ENCODE measurements at regions not wholly inside any gene's neighbourhood (a gene's known extent, or its start where the extent isn't known, plus 50 kb on each side); places are given as distances from the start of the nearest gene placed in this dataset.

- DNase-seq = no peak
Measured at GRCh38 chr4:19693936-19694570, 557.7 kb upstream of the SLIT2 start.

DNA sequence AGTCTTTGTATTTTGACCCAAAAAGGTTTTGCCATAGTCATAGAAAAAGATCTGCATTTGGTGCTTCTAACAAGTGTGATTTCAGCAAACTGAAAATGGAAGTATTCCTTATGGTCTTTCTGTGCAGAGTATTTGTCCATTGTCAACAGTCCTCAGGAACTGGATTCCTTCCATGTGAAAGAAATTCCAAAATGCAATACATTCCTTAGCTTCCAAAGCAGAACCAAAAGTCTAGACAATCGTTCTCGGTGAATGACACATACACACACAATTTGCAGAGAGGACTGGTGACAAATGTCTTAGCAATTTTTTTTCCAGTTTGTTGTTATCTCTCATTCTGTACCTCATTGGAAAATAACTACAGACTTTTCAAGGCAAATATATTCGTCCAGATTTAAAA is 562.2 kb upstream of the SLIT2 start:
- DNase-seq = no peak

- no peak for DNase-seq
Measured at GRCh38 chr4:19686456-19686855, 565.2 kb upstream of the SLIT2 start.

DNA sequence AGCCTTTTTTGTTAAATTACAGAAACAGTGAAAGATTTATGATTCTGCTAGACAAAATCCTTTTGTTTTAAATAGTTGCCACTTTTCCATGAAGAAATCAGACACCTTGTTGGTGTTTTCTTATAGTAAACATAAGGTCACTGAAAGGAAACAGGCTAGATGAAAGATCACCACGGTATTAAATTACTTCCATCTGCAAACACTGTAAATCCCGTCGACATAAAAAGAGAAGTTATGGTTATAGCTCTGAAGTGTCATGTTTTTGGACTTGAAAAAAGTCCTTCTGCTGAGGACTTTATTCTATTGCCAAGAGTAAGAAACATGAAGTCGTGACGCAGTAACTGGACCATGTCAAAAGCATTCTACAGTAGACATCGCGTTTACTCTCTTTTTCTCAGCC is 567.6 kb upstream of the SLIT2 start:
- DNase-seq = no peak

DNA sequence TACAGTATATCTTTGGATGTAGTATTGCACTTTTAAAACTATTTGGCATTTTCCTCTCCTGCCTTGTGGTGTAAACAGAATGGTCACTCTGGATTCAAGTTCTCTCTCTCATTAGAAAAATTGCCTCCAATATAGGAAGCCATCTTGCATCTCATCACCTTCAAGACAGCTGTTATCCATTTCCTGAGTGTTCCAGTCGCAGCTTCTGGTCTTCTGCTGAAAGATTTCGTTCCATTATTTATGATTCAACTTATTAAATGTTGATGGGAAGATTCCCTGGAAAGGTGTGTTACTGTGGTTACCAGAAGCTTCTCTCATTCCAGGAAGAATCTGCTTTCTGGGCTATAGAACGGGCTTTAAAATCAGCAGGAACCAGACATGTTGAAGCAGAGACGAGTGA is 568.3 kb upstream of the SLIT2 start:
- DNase-seq = no peak

- no peak for DNase-seq
Measured at GRCh38 chr4:19677211-19677610, 574.5 kb upstream of the SLIT2 start.

DNA sequence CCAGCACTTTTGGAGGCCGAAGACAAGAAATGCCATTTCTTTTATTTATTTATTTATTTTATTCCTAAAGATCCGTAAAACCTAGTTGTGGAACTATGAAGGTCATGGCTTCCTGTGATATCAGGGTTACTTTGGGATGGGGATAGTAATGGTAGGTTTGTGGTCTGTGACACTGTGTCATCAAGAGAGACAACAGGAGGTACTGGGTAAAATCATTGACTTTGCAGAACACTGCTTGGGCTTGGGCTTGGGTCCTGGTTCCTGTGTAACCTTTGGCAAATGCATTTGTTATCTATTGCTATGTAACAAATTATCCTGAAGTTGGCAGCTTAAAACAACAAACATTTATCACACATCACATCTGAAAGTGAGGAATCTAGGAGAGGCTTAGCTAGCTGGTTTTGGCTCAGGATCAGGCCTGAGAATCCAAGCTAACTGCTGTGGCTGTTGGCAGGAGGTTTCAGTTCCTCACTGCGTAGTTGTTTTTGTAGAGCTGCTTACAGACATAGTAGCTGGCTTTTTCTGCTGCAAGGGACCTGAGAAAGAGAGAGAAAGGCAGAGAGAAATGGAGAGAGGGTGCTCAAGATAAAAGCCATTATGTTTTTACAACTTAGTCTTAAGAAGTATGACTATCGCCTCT is 576.4 kb upstream of the SLIT2 start:
- DNase-seq = no peak

DNA sequence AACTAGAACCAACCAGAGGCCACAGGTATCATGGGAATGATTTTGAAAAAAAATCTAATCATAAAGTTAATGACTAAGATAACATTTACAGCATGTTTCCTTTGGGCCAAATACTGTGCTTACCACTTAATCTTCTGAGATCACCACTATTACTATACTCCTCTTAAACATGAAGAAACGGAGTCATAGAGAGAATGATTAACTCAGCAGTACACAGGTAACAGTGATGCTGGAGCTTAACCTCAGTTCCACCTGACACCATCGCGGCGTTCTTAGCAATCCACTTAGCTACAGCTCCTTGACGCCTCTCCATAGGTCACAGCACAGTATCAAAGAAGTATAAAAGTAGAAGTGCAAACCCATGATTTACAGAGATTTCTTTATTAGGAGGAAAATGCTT is 592.6 kb upstream of the SLIT2 start:
- no peak for DNase-seq

DNA sequence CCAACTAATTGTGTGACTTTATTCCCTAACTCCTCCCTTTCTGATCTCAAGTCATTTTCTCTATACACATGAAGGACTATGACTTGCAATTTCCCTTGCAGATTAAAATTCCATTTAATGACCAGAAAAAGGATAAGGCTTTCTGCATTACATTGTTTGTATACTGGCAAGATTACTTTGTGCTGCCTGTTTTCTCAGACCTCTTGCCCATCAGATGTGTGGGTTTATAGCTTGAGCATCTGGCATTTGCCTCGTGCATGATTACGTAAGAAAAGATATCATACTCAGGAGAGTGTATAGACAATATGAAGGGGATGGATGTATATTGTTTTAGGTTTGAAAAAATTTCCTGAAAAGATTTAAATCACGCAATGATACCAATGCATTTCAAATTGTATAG is 593.8 kb upstream of the SLIT2 start:
- DNase-seq = no peak

DNA sequence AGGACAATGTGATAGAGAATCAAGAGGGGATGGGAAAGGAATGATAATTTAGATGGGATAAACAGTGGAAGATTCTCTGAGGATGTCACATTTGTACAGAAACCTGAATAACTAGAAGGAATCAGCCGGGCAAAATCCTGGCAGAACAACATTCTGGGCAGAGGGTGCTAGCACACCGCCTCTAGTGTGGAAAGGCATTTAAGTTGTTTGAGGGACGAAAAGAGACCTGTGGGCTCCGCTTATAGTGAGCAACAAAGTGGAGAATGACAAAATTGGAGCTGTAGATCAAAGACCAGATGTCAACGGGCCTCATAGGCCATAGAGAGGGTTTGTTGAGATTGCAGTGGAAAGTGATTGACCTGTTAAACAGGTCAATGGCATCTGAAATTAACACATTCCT is 596.0 kb upstream of the SLIT2 start:
- no peak for DNase-seq

- DNase-seq = no peak
Measured at GRCh38 chr4:19650903-19651864, 600.5 kb upstream of the SLIT2 start.

- no peak for DNase-seq
Measured at GRCh38 chr4:19645589-19645988, 606.1 kb upstream of the SLIT2 start.

DNA sequence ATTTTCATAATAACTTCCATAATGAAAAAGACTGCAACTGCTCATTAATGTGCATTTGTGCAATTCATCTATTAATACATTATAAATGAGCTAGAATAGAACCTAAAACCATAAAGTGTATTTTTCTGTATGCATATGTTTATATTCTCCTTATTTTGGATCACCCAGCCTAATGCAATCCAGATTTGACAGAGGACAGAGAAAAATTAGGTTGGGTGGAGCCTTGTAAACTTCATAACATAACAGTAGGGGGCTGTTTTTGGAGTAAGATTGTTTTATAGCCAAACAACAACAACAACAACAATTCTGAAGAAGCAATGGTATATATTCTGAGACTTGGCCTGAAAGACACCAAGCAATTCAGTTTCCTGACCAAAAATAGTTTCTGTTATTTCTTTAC is 615.3 kb upstream of the SLIT2 start:
- DNase-seq = no peak

DNA sequence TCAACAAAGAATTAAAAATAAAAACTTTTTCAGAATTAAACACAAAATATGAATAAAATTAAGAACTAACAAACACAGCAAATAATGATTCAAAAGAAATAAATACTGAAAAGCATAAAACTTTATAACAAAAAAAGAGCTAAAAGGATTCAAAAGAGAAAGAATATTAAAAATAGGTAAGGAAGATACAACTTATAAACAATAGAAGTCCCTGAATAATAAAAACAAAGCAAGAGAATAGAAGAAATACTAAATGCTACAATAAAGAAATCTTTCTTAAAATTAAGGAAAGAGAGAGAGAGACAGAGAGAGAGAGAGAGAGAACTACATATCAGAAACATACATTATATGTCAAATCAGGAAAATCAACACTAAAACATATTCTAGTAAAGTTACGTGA is 619.9 kb upstream of the SLIT2 start:
- DNase-seq = no peak

- DNase-seq = no peak
Measured at GRCh38 chr4:19623866-19624265, 627.8 kb upstream of the SLIT2 start.

GRCh38 chr4:19615086-19615689 is 636.5 kb upstream of the SLIT2 start:
- DNase-seq = no peak

DNA sequence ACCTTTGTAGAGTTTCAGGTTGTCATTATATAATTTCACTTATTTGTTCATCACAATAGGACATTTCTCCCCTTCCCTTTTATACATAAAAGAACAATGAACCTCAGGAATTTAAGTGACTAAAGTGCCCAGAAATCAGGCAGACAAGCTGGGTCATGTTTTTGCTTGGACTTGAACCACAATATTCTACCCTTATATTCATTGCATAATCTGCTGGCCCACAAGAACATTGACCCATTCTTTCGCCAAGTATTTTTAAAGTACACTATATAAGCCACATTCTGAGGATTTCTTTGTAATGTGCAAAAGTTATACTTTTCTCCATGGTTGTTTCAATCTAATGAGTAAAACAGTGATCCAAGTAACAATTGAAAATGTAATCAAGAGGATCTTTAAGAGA is 637.5 kb upstream of the SLIT2 start:
- no peak for DNase-seq

DNA sequence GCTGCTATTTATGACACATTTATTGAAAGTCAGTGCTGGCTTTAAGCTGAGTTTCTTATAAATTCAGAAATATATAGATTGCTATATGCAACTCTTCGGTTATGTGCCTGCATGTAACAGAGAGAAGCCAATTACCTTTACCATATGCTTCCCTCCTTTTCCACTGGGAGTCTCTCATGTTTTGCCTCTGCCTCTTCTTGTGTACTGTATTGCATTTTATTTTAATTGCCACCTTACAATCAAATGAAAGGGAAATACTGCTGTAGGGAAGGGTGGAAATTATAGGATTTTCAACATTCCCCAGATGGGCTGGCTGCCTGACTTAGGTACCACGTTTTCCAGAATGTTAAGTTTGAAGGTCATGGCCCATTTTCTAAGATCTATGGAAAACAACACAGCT is 655.4 kb upstream of the SLIT2 start:
- DNase-seq = no peak

- no peak for DNase-seq
Measured at GRCh38 chr4:19592391-19592790, 659.3 kb upstream of the SLIT2 start.

DNA sequence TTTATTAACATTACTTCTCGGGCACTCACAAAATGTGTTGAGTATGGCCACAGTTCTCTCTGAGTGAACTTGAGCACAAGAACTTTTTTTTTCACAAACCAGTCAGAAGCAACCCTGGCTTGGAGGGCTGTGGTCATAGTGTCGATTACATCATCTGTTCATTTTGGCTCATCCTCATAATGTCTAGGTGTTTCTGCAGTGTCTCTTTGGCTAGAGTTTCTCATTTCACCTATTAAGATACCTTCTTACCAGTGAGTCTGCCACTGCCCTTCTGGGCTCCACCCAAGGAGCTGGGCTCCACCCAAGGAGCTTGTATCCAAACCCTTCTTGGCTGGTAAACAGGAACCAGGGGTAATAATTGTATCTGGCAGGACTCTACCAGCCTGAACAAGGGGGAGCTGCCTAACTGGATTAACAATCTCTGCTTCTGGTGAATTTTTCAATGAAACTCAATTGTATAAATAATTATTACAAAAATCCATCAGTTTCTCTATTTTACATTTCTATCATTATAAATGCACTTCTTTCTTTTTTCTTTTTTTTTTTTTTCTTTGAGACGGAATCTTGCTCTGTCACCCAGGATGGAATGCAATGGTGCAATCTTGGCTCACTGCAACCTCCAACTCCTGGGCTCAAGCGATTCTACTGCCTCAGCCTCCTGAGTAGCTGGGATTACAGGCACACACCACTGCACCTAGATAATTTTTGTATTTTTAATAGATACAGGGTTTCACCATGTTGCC is 667.7 kb upstream of the SLIT2 start:
- DNase-seq = no peak

GRCh38 chr4:19580095-19580494 is 671.6 kb upstream of the SLIT2 start:
- no peak for DNase-seq

GRCh38 chr4:19579608-19580007 is 672.1 kb upstream of the SLIT2 start:
- DNase-seq = no peak

- DNase-seq = no peak
Measured at GRCh38 chr4:19577097-19577496, 674.6 kb upstream of the SLIT2 start.
